PC-3 (cell line): ENCODE measurements at regions not wholly inside any gene's neighbourhood (a gene's known extent, or its start where the extent isn't known, plus 50 kb on each side); places are given as distances from the start of the nearest gene placed in this dataset.

Experiments used
- ATAC-seq: fragments of 200-7000 bp; cut with Tn5 transposase; 2 replicates; pipeline ENCODE4 v1.9.1; 2020; ENCODE audit warnings: mild to moderate bottlenecking, moderate library complexity
- BruUV-seq: library from RNA; stranded (reverse); fragments of 400-500 nt; replicated peaks from 2 replicates; lab custom pipeline; 2021; lab: Mats Ljungman, UMichigan
- CTCF ChIA-PET: fragments of 300-600 bp; sonication (Branson Sonifier 250); formaldehyde crosslinking; loops from one replicate; lab custom pipeline; 2022; ENCODE audit warnings: antibody characterized with exemption; lab: Charles Lee
- POLR2A ChIA-PET: fragments of 300-600 bp; sonication (Branson Sonifier 250); formaldehyde crosslinking; loops from one replicate; lab custom pipeline; 2022; ENCODE audit warnings: antibody characterized with exemption; ENCODE audit not compliant: unreplicated experiment; lab: Charles Lee
- DNase-seq: peaks from one replicate; pipeline ENCODE4 v3.0.0-alpha.2; 2015
- H2AFZ ChIP-seq: fragments of 300-600 bp; sonication (generic); 2 replicates; pipeline ENCODE4 v1.6.0; 2016; ENCODE audit warnings: antibody characterized with exemption, low read length
- H3F3A ChIP-seq: fragments of 300-600 bp; sonication (generic); one replicate; pipeline ENCODE4 v1.6.0; 2017; ENCODE audit warnings: antibody characterized with exemption, low read length, control low read depth, mild to moderate bottlenecking; ENCODE audit not compliant: unreplicated experiment
- H3K27ac ChIP-seq: fragments of 300-600 bp; sonication (generic); 2 replicates; pipeline ENCODE4 v1.5.1; 2016; ENCODE audit warnings: mild to moderate bottlenecking, low read length
- H3K27me3 ChIP-seq: fragments of 300-600 bp; sonication (generic); 2 replicates; pipeline ENCODE4 v1.6.1; 2016; ENCODE audit warnings: low read length, mixed read lengths
- H3K36me3 ChIP-seq: fragments of 300-600 bp; sonication (generic); 2 replicates; pipeline ENCODE4 v1.6.1; 2016; ENCODE audit warnings: low read depth, mixed run types, low read length, mixed read lengths
- H3K4me1 ChIP-seq: fragments of 300-600 bp; sonication (generic); 2 replicates; pipeline ENCODE4 v1.5.1; 2016; ENCODE audit warnings: low read length; ENCODE audit not compliant: insufficient read depth
- H3K4me2 ChIP-seq: fragments of 300-600 bp; sonication (generic); 2 replicates; pipeline ENCODE4 v1.6.0; 2016; ENCODE audit warnings: low read length
- H3K4me3 ChIP-seq: fragments of 300-600 bp; sonication (generic); 2 replicates; pipeline ENCODE4 v1.5.1; 2016; ENCODE audit warnings: mild to moderate bottlenecking, low read length, mixed read lengths
- H3K79me2 ChIP-seq: fragments of 300-600 bp; sonication (generic); 2 replicates; pipeline ENCODE4 v1.6.1; 2017; ENCODE audit warnings: low read length, mixed read lengths
- H3K9ac ChIP-seq: fragments of 300-600 bp; sonication (generic); 2 replicates; pipeline ENCODE4 v1.6.0; 2016; ENCODE audit warnings: mild to moderate bottlenecking, low read length
- H3K9me2 ChIP-seq: fragments of 300-600 bp; sonication (generic); replicated peaks from 2 replicates; pipeline ENCODE4 v1.6.1; 2016; ENCODE audit warnings: mixed run types, low read length, mixed read lengths
- H3K9me3 ChIP-seq: fragments of 300-600 bp; sonication (generic); 2 replicates; pipeline ENCODE4 v1.6.1; 2016; ENCODE audit warnings: low read length, mixed read lengths
- H4K20me1 ChIP-seq: fragments of 300-600 bp; sonication (generic); 2 replicates; pipeline ENCODE4 v1.6.1; 2016; ENCODE audit warnings: low read length, mixed read lengths
- EZH2 ChIP-seq: fragments of 300-600 bp; sonication (generic); IDR thresholded peaks from one replicate; pipeline ENCODE4 v1.6.1; 2017; ENCODE audit warnings: antibody characterized with exemption, mild to moderate bottlenecking, low read length; ENCODE audit not compliant: unreplicated experiment
- EZH2phosphoT487 ChIP-seq: fragments of 300-600 bp; sonication (generic); IDR thresholded peaks from 2 replicates; pipeline ENCODE4 v1.6.1; 2018; ENCODE audit warnings: mild to moderate bottlenecking, antibody characterized with exemption, low read length, borderline replicate concordance
- intact Hi-C: fragments of 100-400 bp; cut with micrococcal nuclease; formaldehyde crosslinking; loops from 2 replicates; pipeline ENCODE4 v1.9.0; 2023
- TF ChIP-seq, protein P1 (sequence below): fragments of 300-600 bp; sonication (generic); conservative IDR thresholded peaks from 2 replicates; pipeline ENCODE4 v1.5.1; 2017; ENCODE audit warnings: antibody characterized with exemption, low read depth, mild to moderate bottlenecking, low read length

DNA sequence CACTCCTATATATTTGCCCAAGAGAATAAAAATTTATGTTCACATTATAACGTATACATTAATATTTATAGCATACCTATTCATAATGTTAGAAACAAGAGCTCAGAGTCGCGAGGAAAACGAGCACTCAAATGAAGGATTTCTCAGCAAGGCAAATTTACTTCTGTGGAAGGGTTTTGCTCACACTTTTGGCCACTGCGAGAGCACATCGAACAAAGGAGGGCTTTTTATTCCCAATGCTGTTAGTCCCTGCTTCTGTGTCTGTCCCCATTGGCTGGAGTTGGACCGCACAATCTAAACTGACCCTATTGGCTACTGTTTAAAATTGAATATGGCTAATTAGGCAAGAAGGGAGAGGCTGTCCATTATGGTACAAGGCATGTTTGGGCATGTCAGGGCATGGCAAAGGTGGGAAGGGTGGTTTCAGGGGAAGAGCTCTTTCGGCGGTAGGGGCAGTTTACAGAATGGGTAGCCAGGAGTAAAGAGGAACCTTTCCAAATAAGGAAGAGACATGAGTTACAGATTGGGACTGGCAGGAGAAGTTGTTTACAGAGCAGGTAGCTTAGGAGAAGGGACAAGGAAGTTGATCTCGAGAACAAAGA, 702.9 kb downstream of the TRHDE start:
- ATAC-seq = no peak
- no peaks in the 10 kb centered on the region for H4K20me1 ChIP-seq
- CTCF ChIA-PET = no interaction called here
- H3K27ac ChIP-seq = no peak overlapping the region
- H2AFZ ChIP-seq = no peak overlapping the region
- H3K9ac ChIP-seq = no peak overlapping the region
- H3K9me3 ChIP-seq = peaks cover 10% of the 10 kb centered on the region; the same call in 1 of the 2 replicates
- DNase-seq = no peak
- intact Hi-C loops = no loop called here
- no peaks in the 10 kb centered on the region for H3K36me3 ChIP-seq
- H3K79me2 ChIP-seq = no peaks in the 10 kb centered on the region
- no peak overlapping the region for H3K4me3 ChIP-seq
- H3K27me3 ChIP-seq = no peaks in the 10 kb centered on the region
- no peak overlapping the region for H3K4me2 ChIP-seq
- POLR2A ChIA-PET = no interaction called here
- H3F3A ChIP-seq = no peaks in the 10 kb centered on the region
- no peaks in the 10 kb centered on the region for H3K9me2 ChIP-seq
- H3K4me1 ChIP-seq = no peaks in the 10 kb centered on the region; the same call in 1 of the 2 replicates
- TF ChIP-seq, protein P1, sequence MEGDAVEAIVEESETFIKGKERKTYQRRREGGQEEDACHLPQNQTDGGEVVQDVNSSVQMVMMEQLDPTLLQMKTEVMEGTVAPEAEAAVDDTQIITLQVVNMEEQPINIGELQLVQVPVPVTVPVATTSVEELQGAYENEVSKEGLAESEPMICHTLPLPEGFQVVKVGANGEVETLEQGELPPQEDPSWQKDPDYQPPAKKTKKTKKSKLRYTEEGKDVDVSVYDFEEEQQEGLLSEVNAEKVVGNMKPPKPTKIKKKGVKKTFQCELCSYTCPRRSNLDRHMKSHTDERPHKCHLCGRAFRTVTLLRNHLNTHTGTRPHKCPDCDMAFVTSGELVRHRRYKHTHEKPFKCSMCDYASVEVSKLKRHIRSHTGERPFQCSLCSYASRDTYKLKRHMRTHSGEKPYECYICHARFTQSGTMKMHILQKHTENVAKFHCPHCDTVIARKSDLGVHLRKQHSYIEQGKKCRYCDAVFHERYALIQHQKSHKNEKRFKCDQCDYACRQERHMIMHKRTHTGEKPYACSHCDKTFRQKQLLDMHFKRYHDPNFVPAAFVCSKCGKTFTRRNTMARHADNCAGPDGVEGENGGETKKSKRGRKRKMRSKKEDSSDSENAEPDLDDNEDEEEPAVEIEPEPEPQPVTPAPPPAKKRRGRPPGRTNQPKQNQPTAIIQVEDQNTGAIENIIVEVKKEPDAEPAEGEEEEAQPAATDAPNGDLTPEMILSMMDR = no peak
- TF ChIP-seq EZH2 = no peak
- TF ChIP-seq EZH2phosphoT487 = no peak
- BruUV-seq = no TSS peak

DNA sequence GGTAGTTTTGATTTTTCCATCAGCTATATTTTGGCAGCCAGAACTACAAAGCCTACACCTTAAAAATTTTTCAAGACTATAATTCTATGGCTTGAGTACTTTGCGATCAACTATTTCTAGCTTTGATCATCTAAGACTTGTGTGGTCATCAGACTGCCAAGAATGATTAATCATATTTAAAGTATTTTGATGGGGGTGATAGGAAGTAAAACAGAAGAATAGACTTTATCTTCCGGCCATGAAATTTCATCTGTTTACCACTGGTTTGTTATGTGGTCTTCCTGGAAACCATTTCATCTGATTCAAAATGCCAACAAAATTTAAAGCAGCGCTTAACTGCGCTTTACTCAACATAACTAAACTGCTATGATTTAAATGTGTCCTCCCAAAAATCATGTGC, 706.8 kb downstream of the TRHDE start:
- ATAC-seq (peak; percentile 53), DNase-seq (peak; percentile 58)
- no peaks in the 10 kb centered on the region for H3K79me2 ChIP-seq
- H3K9ac ChIP-seq = no peak overlapping the region
- intact Hi-C loops = no loop called here
- BruUV-seq = no TSS peak
- peak overlapping the region; percentile 38 for H3K27ac ChIP-seq
- H3K36me3 ChIP-seq = no peaks in the 10 kb centered on the region
- H3K9me3 ChIP-seq = peaks cover 10% of the 10 kb centered on the region; the same call in 1 of the 2 replicates
- ChIA-PET CTCF (no interaction called here), POLR2A (no interaction called here)
- H2AFZ ChIP-seq = no peak overlapping the region
- H3K4me3 ChIP-seq = no peak overlapping the region
- H3K4me2 ChIP-seq = no peak overlapping the region
- no peaks in the 10 kb centered on the region for H3F3A ChIP-seq
- peaks cover 15% of the 10 kb centered on the region for H3K4me1 ChIP-seq
- H4K20me1 ChIP-seq = no peaks in the 10 kb centered on the region
- no peaks in the 10 kb centered on the region for H3K9me2 ChIP-seq
- H3K27me3 ChIP-seq = no peaks in the 10 kb centered on the region
- TF ChIP-seq EZH2phosphoT487 (no peak), EZH2 (no peak)
- TF ChIP-seq, protein P1 = no peak

DNA sequence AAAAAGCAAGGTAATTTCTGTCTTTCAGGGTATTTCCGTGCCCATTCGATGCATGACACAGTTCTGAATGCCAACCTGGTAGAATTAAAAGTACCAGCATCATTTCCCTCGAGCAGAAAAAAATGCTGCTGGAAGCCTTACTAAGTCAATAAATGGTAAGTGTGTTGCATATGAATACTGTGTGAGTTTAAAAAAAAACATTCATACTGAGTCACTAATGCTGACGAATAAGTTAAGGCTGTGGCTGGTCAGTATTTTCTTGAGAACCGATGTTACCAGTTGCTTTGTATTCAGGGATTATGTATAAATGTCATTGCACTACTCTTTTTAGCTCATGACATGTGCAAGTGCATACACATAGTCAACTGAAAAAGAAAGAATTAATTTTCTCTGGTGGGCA, 710.2 kb downstream of the TRHDE start:
- BruUV-seq = no TSS peak
- POLR2A ChIA-PET = no interaction called here
- Histone ChIP-seq H3K9me2 (no peaks in the 10 kb centered on the region), H4K20me1 (no peaks in the 10 kb centered on the region), H3K79me2 (no peaks in the 10 kb centered on the region), H3K9ac (no peak overlapping the region), H3K4me1 (peaks cover 15% of the 10 kb centered on the region), H3K9me3 (no peaks in the 10 kb centered on the region), H3K27me3 (no peaks in the 10 kb centered on the region), H3K4me2 (peak overlapping the region; percentile 25; the same call in 1 of the 2 replicates), H3K27ac (peak overlapping the region; percentile 64), H2AFZ (no peak overlapping the region), H3K36me3 (no peaks in the 10 kb centered on the region), H3K4me3 (no peak overlapping the region), H3F3A (no peaks in the 10 kb centered on the region)
- intact Hi-C loops = no loop called here
- CTCF ChIA-PET = no interaction called here
- TF ChIP-seq, protein P1 = no peak
- TF ChIP-seq EZH2 (no peak), EZH2phosphoT487 (no peak)
- ATAC-seq (peak; percentile 85), DNase-seq (peak; percentile 74)
